Upper lobe of left lung (tissue), 4 donors: ENCODE measurements at regions not wholly inside any gene's neighbourhood (a gene's known extent, or its start where the extent isn't known, plus 50 kb on each side); places are given as distances from the start of the nearest gene placed in this dataset.

Experiments used
- EP300 ChIP-seq, 4 donors: sonication (generic); formaldehyde crosslinking; IDR thresholded peaks; one replicate each; pipeline ENCODE4 v1.5.1; 2017; ENCODE audit warnings: antibody characterized with exemption in 4 of 4, control low read depth in 2 of 4
- POLR2A ChIP-seq, 4 donors: fragments of 450-650 bp; IDR thresholded peaks; one replicate each; pipeline ENCODE4 v1.5.1; 2016 to 2017; ENCODE audit warnings: antibody characterized with exemption in 4 of 4, mild to moderate bottlenecking in 2 of 4
- POLR2AphosphoS5 ChIP-seq, 2 donors: sonication (generic); formaldehyde crosslinking; IDR thresholded peaks; one replicate each; pipeline ENCODE4 v1.5.1; 2017; ENCODE audit warnings: antibody characterized with exemption in 2 of 2
- TF ChIP-seq, protein P1 (sequence below), 6 experiments: fragments of 450-650 bp in 4 of 6; fragments of 200-600 bp in 2 of 6; sonication (generic) in 2 of 6; IDR thresholded peaks; one replicate each; pipeline ENCODE4 v1.5.1; 2016 to 2019; ENCODE audit warnings: antibody characterized with exemption in 6 of 6

DNA sequence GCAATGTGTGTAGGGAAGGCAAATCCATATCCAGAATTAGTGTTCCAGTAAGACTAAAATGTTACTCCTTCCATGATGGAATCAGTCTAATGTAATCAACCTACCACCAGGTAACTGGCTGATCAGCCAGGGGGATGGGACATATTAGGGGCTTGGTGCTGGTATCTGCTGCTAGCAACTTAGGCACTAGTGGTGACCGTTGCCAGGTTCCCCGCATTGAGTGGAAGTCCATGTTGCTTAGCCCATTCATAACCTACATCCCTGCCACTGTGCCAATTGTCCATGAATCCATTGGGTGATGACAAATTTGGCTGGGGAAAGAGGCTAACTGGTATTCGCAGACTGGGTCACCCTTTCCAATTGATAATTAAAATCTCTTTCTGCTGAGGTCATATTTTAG, 212.2 kb upstream of the ROBO1 start:
- TF ChIP-seq, protein P1, sequence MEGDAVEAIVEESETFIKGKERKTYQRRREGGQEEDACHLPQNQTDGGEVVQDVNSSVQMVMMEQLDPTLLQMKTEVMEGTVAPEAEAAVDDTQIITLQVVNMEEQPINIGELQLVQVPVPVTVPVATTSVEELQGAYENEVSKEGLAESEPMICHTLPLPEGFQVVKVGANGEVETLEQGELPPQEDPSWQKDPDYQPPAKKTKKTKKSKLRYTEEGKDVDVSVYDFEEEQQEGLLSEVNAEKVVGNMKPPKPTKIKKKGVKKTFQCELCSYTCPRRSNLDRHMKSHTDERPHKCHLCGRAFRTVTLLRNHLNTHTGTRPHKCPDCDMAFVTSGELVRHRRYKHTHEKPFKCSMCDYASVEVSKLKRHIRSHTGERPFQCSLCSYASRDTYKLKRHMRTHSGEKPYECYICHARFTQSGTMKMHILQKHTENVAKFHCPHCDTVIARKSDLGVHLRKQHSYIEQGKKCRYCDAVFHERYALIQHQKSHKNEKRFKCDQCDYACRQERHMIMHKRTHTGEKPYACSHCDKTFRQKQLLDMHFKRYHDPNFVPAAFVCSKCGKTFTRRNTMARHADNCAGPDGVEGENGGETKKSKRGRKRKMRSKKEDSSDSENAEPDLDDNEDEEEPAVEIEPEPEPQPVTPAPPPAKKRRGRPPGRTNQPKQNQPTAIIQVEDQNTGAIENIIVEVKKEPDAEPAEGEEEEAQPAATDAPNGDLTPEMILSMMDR (IDR thresholded peaks at IDR 0.05) = no peak
- no peak for TF ChIP-seq POLR2A (IDR thresholded peaks at IDR 0.05)
- TF ChIP-seq EP300 (IDR thresholded peaks at IDR 0.05) = no peak
- TF ChIP-seq POLR2AphosphoS5 (IDR thresholded peaks at IDR 0.05) = no peak
